GM21526 (cell line): ENCODE measurements at regions not wholly inside any gene's neighbourhood (a gene's known extent, or its start where the extent isn't known, plus 50 kb on each side); places are given as distances from the start of the nearest gene placed in this dataset.

ENCODE experiments used
- ATAC-seq: cut with Tn5 transposase; IDR thresholded peaks from one replicate; pipeline ENCODE4 v1.9.1; 2021; ENCODE audit warnings: moderate library complexity; ENCODE audit not compliant: unreplicated experiment, low FRiP score

GRCh38 chr5:29905626-29906353 is 1287.7 kb upstream of the CDH6 start:
- no peak for ATAC-seq

DNA sequence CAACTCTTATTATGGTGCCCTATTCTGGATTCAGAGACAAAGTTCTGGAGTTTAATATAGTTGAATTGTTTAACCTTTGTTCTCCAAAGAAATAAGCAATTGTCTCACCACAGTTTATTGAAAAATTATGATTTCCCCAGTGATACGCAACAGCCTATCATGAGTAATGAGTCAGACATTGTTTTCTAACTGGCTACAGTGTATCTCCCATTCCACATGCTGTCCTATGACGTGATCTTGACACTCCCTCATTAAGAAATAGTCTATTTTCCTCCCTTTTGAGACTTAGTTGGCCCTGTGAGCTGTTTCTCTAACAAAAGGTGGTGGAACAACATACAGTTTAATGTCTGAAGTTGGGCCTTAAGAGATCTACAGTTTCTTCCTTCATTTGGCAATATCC is 1290.6 kb upstream of the CDH6 start:
- ATAC-seq: no peak

- no peak for ATAC-seq
These were observed 1293.9 kb upstream of the CDH6 start for GRCh38 chr5:29899583-29899982.

- no peak for ATAC-seq
These were observed 1295.6 kb upstream of the CDH6 start for GRCh38 chr5:29897916-29898315.

- ATAC-seq: no peak
These were observed 1296.8 kb upstream of the CDH6 start for GRCh38 chr5:29896646-29897045.

GRCh38 chr5:29894668-29895067 is 1298.8 kb upstream of the CDH6 start:
- ATAC-seq: no peak

GRCh38 chr5:29889051-29889450 is 1304.4 kb upstream of the CDH6 start:
- ATAC-seq: no peak

- ATAC-seq: no peak
These were observed 1307.9 kb upstream of the CDH6 start for GRCh38 chr5:29885595-29885994.

- ATAC-seq: no peak
These were observed 1311.5 kb upstream of the CDH6 start for GRCh38 chr5:29882036-29882435.

DNA sequence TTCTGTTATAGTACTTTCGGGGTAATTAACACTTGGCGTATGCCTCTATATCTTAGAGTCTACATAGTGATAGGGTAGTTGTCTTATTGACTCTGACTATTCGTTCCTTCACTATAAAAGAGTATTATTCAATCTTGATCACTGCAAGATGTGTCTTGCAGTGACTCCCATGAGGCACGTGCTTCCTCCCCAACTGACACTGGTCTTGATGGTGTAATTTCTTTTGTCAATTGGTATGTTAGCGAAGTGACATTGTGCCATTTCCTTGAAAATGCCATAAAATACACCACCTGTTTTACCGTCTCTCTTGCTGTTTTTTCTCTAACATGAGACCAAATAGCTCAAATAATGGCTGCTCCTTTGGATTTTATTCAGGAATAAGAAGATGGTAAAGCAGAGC is 1314.1 kb upstream of the CDH6 start:
- ATAC-seq: no peak

GRCh38 chr5:29878599-29878998 is 1314.9 kb upstream of the CDH6 start:
- ATAC-seq: no peak

- no peak for ATAC-seq
These were observed 1326.3 kb upstream of the CDH6 start for GRCh38 chr5:29867155-29867554.

- no peak for ATAC-seq
These were observed 1339.7 kb upstream of the CDH6 start for GRCh38 chr5:29853711-29854220.

- ATAC-seq: no peak
These were observed 1341.2 kb upstream of the CDH6 start for GRCh38 chr5:29852329-29852728.

DNA sequence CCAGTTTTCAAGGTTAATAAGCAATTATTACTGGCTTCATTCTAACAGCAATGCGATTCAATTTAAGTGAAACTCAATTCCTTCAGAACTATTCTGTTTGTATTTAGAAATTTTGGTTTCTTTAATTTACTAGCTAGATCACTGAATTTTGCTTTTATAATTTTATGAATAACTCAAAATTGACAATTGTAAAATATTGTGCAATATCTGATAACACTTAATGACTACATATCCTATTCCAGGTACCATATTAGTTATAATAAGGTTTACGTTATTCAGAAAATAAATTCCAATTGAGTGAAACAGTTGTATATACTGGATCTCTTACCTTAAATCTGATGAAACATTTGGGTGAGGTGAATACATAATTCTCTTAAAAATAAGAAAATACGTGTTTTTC is 1348.3 kb upstream of the CDH6 start:
- no peak for ATAC-seq

DNA sequence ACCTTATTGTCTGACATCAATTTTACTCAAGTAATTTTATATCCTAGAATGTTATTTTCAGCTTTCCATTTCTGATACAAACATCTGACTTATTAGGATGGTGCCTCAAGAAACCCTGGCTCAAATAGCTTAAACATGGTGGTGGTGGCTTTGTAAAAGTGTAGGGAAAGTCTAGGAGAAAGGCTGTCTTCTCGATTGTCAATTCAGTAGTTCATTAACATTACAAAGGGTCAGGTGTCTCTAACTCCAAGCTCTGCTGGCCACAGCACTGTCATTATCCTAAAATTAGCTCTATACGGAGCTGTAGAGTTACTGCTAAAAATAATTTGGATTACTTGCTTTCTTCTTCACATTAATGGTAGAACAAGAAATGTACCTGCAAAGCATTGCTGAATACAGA is 1360.1 kb upstream of the CDH6 start:
- no peak for ATAC-seq

GRCh38 chr5:29822521-29822920 is 1371.0 kb upstream of the CDH6 start:
- no peak for ATAC-seq

DNA sequence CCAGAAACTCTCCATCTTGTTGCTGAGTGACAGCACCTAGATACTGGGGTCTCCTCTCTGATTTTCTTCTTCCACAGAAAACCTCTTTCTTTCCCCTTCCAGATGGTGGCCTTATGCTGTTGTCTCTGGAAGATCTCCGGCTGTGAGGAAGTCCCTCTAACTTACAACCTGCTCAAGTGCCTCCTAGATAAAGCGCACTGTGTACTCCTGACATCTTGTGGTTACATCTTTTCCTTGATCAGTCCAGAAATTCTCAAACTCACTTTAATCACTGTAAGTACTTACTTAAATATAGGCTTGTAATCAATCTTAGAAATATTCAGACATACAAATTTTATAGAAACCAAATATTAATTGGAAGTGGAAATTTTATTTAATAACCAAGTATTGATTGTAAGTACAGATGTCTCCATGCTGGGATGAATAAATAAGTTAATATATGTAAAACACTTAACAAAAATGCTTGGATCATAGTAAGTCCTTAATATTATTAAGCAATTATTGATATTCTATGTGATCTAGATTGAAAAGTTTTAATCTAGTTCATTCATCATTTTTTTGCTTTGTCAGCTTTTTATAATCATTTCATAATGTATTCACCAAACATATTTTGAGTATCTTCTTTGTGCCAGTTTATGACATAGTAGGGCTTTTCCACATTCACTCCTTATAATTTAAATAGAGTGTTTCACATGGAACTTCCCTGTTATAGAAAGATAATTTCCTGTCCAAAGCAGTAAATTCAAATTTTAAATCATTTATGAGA is 1381.4 kb upstream of the CDH6 start:
- ATAC-seq: no peak

DNA sequence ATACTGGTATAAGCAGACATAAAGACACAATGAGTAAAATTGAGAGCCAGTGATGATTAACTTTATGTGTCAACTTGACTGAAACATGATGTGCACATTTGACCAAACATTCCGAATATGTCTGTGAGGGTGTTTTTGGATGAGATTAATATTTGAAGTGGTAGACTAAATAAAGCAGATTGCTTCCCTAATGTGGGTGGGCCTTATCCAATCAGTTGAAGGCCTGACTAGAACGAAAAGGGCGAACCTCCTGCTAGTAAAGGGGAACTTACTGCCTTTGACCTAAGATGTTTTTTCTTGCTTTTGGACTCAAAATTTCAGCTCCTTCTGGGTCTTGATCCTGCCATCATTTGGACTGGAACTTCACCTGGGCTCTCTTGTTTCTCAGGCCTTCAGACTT is 1387.7 kb upstream of the CDH6 start:
- ATAC-seq: no peak

- ATAC-seq: no peak
These were observed 1392.7 kb upstream of the CDH6 start for GRCh38 chr5:29800752-29801151.

- ATAC-seq: no peak
These were observed 1397.5 kb upstream of the CDH6 start for GRCh38 chr5:29796013-29796412.

DNA sequence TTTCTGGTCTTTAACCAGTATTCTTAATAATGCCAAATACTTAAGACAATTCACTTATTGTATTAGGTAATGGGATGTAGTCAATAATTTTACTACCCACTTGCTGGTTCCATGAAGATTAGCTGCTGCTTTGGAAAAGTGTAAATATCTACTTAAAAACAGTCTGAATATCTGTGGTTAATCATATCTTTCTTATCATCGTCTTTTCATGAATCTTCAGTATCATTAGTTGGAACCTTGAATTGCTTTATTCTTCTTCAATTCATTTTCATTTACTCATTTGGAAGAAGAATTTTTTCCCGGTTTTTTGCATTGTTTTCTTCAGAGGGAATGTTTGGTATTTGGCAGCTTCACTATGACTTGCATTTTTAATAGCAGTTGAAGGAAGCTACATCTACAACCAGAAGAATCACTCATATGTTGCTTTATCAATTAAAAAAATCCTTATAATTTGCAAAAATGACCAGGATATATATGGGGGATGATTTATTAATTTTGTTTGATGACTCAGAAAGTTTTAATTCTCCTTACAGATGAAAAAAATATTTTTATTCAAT is 1398.3 kb upstream of the CDH6 start:
- no peak for ATAC-seq
